ENCODE measurements at regions not wholly inside any gene's neighbourhood (a gene's known extent, or its start where the extent isn't known, plus 50 kb on each side); places are given as distances from the start of the nearest gene placed in this dataset.
A peak's percentile ranks its signal among the peaks of the same experiment; 100 is the strongest.

DNA sequence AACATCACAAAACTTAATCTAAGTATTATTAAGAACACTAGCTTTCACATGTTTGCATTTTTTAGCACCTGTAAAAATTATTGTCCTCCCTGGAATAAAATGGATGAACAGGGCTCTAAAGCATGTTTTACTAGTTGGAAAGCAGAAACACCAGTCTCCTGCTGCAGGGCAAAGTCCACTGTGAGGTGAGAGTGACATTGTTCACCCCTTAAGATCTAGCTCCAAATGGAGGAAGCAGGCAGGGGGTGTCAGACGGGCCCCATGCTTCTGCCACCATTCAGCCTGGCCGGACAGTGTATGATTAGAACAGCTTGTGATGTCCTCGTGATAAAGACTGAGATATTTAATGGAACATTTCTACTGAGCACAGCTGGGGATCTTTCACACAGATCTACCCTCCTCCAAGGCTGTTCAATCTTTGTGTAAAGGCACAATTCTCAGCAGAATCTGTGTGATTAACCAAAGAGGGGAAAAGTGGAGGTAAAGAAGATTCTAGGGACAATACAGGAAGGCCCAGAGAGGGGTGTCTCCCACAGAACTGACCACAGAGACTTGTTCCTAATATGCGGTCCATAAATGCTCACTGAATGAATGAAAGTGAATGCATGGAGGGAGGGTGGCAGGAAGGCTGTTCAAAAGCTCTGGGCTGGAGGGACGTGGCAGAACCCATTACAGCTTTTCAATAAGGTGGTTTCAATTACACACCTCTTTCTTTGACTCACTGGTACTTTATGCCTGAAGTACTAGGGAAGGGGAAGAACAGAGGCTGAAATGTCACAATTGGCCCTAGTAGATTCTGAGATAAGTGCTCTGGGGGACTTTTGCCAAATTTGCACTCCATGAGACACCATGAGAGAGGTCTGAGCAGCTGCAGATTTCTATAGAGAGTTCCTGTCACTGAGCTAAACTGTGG is 239.1 kb upstream of the ARHGAP20 start:
- no peak for TF ChIP-seq ZNF274 (IDR thresholded peaks at IDR 0.05; ENCODE audit: low read depth, low read length)
- no peak overlapping the region for H3K4me3 ChIP-seq (ENCODE audit: low read length)

DNA sequence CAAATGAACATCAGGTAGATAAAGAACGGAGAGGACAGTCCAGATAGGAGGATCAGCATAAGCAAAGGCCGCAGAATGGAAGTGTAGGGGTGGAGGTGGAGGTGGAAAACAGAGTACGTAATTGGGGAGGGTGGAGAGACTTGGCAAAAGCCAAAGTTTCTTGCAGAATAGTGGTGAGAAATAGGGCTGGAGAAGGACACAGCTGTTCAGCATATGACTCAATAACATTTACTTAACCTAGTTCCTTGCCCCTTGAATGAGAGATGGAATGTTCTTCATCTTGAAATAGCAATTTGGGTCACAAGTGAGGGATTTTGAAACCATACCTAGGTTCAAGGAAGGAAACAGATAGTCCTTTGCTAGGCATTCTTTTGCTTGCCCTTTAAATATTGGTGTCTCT is 235.9 kb upstream of the ARHGAP20 start:
- no peak overlapping the region for H3K4me3 ChIP-seq (ENCODE audit: low read length)
- TF ChIP-seq ZNF274 (IDR thresholded peaks at IDR 0.05; ENCODE audit: low read depth, low read length), result no peak

DNA sequence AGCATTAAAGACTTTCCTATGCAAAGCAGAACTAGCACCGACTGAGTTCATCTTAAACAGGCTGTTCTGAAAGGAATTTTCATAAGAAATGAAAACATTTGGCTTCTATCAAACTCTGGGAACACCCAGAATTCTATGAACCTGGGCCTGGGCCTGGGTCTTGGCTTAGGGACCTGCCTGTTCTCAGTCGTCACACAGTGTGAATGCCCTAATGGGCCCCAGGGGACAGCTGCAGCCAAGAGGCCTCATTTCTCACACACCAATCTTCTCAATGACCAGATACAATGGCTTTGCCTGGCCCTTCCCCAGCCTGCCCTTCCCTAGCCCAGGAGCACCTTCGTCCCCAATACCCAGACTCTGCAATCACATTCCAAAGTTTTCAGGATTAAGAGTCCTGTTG is 234.9 kb upstream of the ARHGAP20 start:
- no peak overlapping the region for H3K4me3 ChIP-seq (ENCODE audit: low read length)
- no peak for TF ChIP-seq ZNF274 (IDR thresholded peaks at IDR 0.05; ENCODE audit: low read depth, low read length)

DNA sequence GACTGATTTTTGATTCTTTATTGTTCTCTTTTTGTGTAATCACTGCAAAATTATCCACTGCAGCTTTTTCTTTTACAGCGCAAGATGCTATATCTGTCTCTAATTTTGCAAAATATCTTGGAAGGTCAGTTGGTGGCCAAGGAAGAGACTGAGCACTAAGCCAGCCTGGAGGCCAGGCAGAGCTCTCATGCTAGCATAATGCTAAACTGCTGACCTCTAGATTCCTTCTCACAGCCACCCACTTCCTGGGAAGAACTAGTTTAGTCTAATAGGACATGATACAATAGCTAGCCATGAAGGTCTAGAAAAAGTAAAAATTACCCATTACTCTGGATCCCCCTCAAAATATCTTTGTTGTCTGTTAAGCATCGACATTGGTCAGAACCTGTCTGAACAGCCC is 227.2 kb upstream of the ARHGAP20 start:
- no peak for TF ChIP-seq ZNF274 (IDR thresholded peaks at IDR 0.05; ENCODE audit: low read depth, low read length)

DNA sequence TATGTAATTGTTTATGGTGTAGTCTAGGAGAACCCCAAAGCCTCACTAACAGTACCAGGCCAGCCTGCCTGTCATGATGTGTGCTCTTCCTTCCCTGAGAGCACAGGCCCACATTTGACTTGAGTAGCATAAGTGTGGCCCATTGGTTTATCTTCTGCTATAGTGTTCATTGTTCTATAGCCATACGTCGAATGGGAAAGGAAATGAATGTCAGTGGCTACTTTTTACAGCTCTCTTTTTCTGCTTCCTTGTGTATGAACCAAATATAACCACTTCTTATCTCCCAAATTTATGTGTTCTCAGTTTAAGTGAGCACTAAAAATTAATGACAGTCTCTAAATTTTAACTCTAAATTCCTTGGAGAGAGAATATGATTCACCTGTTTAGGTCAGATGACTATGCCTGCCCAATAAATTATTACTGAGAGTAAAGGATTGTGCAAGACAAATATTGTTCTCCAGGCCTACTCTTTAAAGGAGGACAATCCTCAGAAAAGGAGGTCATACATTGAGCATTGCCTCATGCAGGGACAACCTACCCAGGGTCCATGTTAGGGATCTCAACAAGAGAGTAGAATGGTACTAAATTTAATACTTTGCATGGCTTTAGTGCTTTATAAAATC is 222.9 kb upstream of the ARHGAP20 start:
- no peak overlapping the region for H3K4me3 ChIP-seq (ENCODE audit: low read length)
- TF ChIP-seq ZNF274 (IDR thresholded peaks at IDR 0.05; ENCODE audit: low read depth, low read length), result no peak

More for the DNA sequence above, 227.2 kb upstream of the ARHGAP20 start:
- H3K4me3 ChIP-seq (ENCODE audit: low read length), result no peak overlapping the region

DNA sequence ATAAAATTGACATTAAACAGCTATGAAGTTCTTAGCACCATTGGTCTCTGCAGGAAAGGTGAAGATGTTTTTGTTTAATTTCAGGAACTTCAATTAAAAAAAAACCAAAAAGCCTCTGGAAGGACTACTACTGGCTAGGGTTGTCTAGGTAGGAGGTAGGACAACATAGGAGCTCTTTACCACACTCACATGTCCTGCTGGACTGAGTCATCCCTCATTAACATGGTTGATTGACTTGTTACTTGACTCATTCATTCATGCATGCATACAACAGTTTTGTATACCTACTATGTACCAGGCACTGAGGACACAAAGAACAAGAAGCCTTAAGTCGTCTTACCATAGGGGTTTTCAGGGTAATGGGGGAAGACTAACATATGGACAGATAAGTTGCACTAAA is 216.9 kb upstream of the ARHGAP20 start:
- no peak for TF ChIP-seq ZNF274 (IDR thresholded peaks at IDR 0.05; ENCODE audit: low read depth, low read length)
- H3K4me3 ChIP-seq (ENCODE audit: low read length), result no peak overlapping the region

DNA sequence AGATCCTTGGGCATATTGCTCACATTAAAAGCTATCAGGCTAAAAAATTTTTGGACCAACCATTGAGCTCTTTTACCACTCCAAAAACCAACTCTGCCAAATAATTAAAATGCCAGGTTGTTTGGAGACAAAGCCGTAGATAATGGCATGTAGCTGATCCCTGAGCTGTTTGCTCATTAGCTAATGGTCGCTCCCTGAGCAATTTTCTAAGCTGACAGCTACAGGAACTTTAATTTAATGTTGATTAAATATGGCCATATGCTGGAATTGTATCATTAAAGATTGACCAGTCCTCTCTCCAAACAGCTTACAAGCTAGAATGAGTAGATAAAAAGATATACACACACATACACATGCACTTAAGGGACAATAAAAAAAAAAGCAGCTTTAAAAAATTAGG is 216.2 kb upstream of the ARHGAP20 start:
- H3K4me3 ChIP-seq (ENCODE audit: low read length), result no peak overlapping the region

DNA sequence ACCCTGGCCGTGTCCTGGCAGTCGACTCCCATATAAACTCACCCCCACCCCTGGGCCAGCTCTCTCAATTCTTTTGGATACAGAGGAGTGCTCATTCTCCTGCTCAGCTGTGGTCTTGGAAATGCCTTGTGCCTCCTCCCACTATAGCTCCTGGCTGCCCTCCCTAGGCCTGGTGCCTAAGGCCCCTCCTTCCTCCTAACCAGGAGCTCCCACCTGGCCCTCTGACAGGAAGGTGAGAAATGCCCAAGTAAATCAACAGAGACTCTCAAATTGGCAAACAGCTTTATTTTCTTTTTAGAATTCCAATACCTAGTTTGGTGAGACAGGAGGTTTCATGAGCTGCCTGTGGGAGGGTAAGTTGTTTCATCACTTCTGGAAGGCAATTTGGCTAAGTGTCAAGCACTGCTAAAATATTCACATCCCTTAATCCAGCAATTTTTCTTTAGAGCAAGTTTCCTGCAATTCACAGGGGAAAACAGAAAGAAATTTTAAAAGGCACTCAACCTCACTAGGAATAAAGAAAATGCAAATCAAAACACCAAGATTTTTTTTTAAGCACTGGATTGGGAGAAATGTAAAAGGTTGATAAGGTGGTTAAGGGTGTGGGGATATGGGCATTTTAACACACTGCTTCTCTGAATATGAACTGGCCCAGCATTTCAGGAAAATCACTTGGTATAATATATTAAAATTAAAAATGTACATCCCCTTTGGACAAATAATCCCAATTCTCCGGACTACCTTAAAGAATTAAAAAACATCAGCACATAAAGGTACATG is 209.7 kb upstream of the ARHGAP20 start:
- TF ChIP-seq ZNF274 (IDR thresholded peaks at IDR 0.05; ENCODE audit: low read depth, low read length), result no peak
- no peak overlapping the region for H3K4me3 ChIP-seq (ENCODE audit: low read length)

More for the DNA sequence above, 216.2 kb upstream of the ARHGAP20 start:
- TF ChIP-seq ZNF274 (IDR thresholded peaks at IDR 0.05; ENCODE audit: low read depth, low read length), result no peak

DNA sequence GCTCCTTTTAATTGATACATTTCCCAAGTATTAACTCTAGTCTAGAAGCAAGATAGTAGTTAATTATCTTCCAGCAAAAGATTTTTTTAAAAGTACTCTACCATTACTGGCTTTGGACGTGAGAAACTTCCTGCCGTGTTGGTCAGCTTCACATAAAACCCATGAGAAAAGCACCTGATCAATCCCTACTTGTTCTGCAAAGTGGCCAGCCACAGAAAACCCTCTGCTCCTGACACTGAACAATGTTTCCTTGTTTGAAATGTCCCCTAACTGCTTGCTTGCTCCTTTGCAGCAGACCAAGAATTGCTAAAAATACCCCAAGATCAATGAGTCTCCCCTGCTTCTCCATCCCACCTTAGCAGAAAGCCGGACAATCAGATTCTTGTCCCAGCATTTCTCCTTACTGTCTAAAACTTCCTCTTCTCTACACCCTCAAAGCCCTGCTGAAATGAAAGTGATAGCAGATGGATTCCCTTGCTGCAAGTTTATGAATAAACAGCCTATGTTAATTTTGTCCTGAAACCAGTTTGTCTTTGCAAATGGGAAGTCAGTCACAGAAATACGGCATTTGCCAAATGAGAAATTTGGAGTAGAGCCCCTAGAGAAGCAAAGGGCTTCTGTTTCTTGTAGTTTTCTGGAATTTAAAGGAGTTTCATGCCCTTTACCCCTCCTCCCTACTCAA is 207.1 kb upstream of the ARHGAP20 start:
- TF ChIP-seq ZNF274 (IDR thresholded peaks at IDR 0.05; ENCODE audit: low read depth, low read length), result no peak
- peak overlapping the region; percentile 42; the same call in 1 of the 2 replicates for H3K4me3 ChIP-seq (ENCODE audit: low read length)

DNA sequence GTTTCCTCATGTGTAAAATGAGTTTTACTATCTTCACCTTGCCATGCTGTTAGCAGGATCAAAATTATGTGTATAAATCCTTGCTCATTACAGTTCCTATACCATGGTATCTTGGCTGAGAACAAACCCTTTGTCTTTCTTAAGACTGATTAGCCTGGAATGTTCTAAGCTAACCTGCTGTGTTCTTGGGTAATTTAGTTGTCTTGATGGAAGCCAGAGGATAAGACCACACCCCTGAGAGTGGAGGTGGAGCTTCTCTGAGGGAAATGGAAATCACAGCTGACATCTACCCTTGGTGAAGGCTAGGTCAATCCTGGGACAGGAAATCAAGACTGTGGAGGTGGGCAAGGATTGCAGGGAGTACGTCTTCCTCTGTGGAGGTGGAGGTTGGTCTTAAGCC is 206.1 kb upstream of the ARHGAP20 start:
- no peak for TF ChIP-seq ZNF274 (IDR thresholded peaks at IDR 0.05; ENCODE audit: low read depth, low read length)
- no peak overlapping the region for H3K4me3 ChIP-seq (ENCODE audit: low read length)

DNA sequence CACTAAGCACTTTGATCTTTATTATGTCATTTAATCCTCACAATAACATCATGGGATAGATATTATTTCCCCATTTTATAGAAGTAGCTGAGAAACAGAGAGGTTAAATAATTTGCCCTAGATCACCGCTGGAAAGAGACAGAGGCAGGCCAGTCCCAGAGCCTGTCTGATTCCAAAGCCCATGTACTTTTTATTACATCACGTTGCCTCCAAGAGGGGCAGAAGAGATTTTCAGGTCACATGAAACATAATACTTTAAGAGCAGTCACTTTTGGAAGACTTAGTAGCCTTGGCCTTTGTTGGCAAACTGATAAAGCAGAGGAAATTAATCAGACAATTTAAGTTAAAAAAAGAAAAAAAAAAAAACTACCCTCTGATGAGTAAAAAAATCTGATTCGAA is 200.2 kb upstream of the ARHGAP20 start:
- no peak for TF ChIP-seq ZNF274 (IDR thresholded peaks at IDR 0.05; ENCODE audit: low read depth, low read length)
- no peak overlapping the region for H3K4me3 ChIP-seq (ENCODE audit: low read length)

DNA sequence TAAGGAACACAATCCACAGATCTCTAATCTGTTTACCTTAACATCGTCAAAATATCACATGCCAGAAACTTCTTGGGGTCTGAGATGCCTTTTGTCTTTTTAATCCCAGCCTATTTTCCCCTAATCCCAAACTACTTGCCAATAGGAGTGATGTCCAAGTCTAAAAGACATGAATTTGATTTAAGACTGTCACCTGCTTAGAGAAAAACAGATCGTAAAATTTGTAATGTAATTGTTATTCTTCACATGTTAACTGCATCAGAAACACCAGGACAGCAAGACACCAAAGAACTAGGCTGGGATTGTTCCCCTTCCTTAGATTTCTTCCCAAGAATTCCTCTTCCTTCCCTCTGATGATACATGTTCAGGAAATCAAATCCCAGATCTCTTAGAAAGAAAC is 198.1 kb upstream of the ARHGAP20 start:
- no peak for TF ChIP-seq ZNF274 (IDR thresholded peaks at IDR 0.05; ENCODE audit: low read depth, low read length)

DNA sequence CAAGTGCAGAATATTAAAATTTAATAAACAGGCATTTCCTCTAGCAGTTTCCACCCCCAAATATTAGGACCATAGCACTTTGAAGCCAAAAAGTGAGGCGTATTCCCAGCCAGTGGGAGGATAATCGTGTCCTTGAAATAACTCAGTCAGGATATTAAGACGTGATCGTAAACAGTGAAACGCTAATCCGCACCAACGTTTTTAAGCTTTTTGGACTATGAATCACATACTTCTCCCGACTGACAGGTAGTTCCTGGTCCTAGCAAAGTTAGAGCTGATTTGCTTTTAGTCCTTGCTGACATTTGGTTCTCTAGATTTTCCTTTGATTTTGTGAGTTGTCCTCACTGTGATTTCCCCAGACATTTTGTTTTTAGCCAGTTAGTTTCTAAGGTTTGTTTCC is 197.1 kb upstream of the ARHGAP20 start:
- no peak overlapping the region for H3K4me3 ChIP-seq (ENCODE audit: low read length)
- TF ChIP-seq ZNF274 (IDR thresholded peaks at IDR 0.05; ENCODE audit: low read depth, low read length), result no peak

More for the DNA sequence above, 198.1 kb upstream of the ARHGAP20 start:
- no peak overlapping the region for H3K4me3 ChIP-seq (ENCODE audit: low read length)
